Heart left ventricle (tissue), 16 donors: ENCODE measurements at regions not wholly inside any gene's neighbourhood (a gene's known extent, or its start where the extent isn't known, plus 50 kb on each side); places are given as distances from the start of the nearest gene placed in this dataset.

Experiments used
- ATAC-seq, 4 donors: fragments of 200-7000 bp; cut with Tn5 transposase; one replicate each; pipeline ENCODE4 v1.9.1; 2020 to 2022; ENCODE audit warnings: moderate library complexity in 4 of 4, mild to moderate bottlenecking in 3 of 4, moderate number of reproducible peaks in 1 of 4
- DNase-seq, 5 donors: peaks; one replicate each; pipeline ENCODE4 v3.0.0-alpha.2; 2020
- H3K27ac ChIP-seq, 12 donors: fragments of 200-600 bp; sonication (generic) in 4 of 12; one replicate each; pipeline versions ENCODE4 v1.5.0 to v1.8.0; 2016 to 2022; ENCODE audit warnings: mild to moderate bottlenecking in 2 of 12
- H3K27me3 ChIP-seq, 9 donors: fragments of 200-600 bp; sonication (generic) in 2 of 9; one replicate each; pipeline versions ENCODE4 v1.5.1 to v1.8.0; 2016 to 2022; ENCODE audit warnings: mild to moderate bottlenecking in 3 of 9
- H3K36me3 ChIP-seq, 9 donors: fragments of 200-600 bp; sonication (generic) in 2 of 9; one replicate each; pipeline versions ENCODE4 v1.5.0 to v1.8.0; 2018 to 2022; ENCODE audit warnings: mild to moderate bottlenecking in 2 of 9
- H3K4me1 ChIP-seq, 12 donors: fragments of 200-600 bp; sonication (generic) in 4 of 12; one replicate each; pipeline versions ENCODE4 v1.5.0 to v1.8.0; 2016 to 2022; ENCODE audit warnings: mild to moderate bottlenecking in 3 of 12
- H3K4me3 ChIP-seq, 12 donors: fragments of 200-600 bp; sonication (generic) in 4 of 12; one replicate each; pipeline versions ENCODE4 v1.5.0 to v1.8.0; 2017 to 2022; ENCODE audit warnings: mild to moderate bottlenecking in 9 of 12, moderate library complexity in 4 of 12
- H3K9me3 ChIP-seq, 12 donors: fragments of 200-600 bp; sonication (generic) in 4 of 12; one replicate each; pipeline versions ENCODE4 v1.5.0 to v1.8.0; 2016 to 2022; ENCODE audit warnings: mild to moderate bottlenecking in 1 of 12
- POLR2A ChIP-seq, 2 donors: fragments of 450-650 bp; IDR thresholded peaks; one replicate each; pipeline ENCODE4 v1.6.1; 2017; ENCODE audit warnings: antibody characterized with exemption in 2 of 2, mild to moderate bottlenecking in 2 of 2, moderate library complexity in 2 of 2
- WGBS, 4 donors: extraction: QIAGEN DNeasy Blood & Tissue Kit in 2 of 4; methylation state at CpG; one replicate each; pipeline versions ENCODE4 v1.1.5 to v1.1.7; 2013 to 2018; 5-methylcytosine and 5-hydroxymethylcytosine counted together
- intact Hi-C, 10 donors: fragments of 100-400 bp; cut with DNase I; formaldehyde crosslinking; loops; one replicate each; pipeline versions ENCODE4 v1.11.1 to v1.14.2; 2022
- TF ChIP-seq, protein P1 (sequence below), 12 donors: fragments of 200-600 bp; sonication (generic) in 4 of 12; IDR thresholded peaks; one replicate each; pipeline versions ENCODE4 v1.5.0 to v1.8.0; 2018 to 2022; ENCODE audit warnings: antibody characterized with exemption in 12 of 12, mild to moderate bottlenecking in 5 of 12
- donor health status: ischemic (EF 13 %, LVEDD 7.1; RV severe dilation, severe dysfunction).
- donor health status: healthy with polysubstance abuse.
- donor health status: DM: no; HTN: yes; CAD: no.
- donor health status: DM: no; HTN: no; CAD: no.
- donor health status: ischemic (EF 25% LVEDD 6.9; RV normal size, moderate dysfunction).
- donor health status: ischemic (EF 25% LVEDD 5.7; RV mildly dilated, moderate dysfunction).
- donor health status: healthy.
- donor health status: DM: yes; HTN: yes; CAD: no.
- donor health status: ischemic (EF 35%, LVEDD 5.7; RV mildly dilated, moderate dysfunction).
- donor health status: nonischemic (EF 11% LVEDD 7.7; RV severe dilation, severe dysfunction).
- donor health status: DM: yes; HTN: yes; CAD: no.
- donor health status: PGD.
- donor health status: ischemic (EF 29% LVEDD 5.4; RV normal size, mild dysfunction).
- donor health status: nonischemic (EF 23%, LVEDD 6.1; RV moderate dilation, normal function).

DNA sequence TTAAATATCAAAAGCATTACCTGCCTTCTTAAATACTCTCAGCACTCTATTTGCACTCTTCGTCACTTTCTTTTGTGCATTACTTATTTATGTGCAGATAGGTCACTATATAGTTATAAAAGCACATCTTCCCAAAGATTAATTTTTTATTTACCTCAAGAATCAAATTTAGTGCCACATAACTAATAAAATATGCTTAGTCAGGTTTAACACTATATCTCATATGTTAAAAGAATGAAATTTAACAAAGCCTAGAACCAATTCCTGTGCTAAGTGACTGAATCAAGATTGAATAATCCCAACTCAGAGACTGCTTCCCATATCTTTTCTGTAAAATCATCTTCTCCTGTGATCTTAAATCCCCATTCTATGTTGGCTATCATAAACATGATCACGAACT, 957.5 kb upstream of the NXPH2 start:
- Histone ChIP-seq H3K9me3 (peaks cover 0 to 3% (median 0%) of the 10 kb centered on the region in 12 donors), H3K27me3 (no peaks in the 10 kb centered on the region), H3K27ac (no peak overlapping the region), H3K4me3 (no peak overlapping the region), H3K4me1 (no peaks in the 10 kb centered on the region), H3K36me3 (no peaks in the 10 kb centered on the region)
- intact Hi-C loops, result no loop called here
- no peak for DNase-seq
- no peak for ATAC-seq
- WGBS, 4 donors, result 72 to 78% (median 73%) methylated on average over 2 of the region's 2 CpGs
- TF ChIP-seq POLR2A (IDR thresholded peaks at IDR 0.05), result no peak
- TF ChIP-seq, protein P1, sequence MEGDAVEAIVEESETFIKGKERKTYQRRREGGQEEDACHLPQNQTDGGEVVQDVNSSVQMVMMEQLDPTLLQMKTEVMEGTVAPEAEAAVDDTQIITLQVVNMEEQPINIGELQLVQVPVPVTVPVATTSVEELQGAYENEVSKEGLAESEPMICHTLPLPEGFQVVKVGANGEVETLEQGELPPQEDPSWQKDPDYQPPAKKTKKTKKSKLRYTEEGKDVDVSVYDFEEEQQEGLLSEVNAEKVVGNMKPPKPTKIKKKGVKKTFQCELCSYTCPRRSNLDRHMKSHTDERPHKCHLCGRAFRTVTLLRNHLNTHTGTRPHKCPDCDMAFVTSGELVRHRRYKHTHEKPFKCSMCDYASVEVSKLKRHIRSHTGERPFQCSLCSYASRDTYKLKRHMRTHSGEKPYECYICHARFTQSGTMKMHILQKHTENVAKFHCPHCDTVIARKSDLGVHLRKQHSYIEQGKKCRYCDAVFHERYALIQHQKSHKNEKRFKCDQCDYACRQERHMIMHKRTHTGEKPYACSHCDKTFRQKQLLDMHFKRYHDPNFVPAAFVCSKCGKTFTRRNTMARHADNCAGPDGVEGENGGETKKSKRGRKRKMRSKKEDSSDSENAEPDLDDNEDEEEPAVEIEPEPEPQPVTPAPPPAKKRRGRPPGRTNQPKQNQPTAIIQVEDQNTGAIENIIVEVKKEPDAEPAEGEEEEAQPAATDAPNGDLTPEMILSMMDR (IDR thresholded peaks at IDR 0.05), result no peak

DNA sequence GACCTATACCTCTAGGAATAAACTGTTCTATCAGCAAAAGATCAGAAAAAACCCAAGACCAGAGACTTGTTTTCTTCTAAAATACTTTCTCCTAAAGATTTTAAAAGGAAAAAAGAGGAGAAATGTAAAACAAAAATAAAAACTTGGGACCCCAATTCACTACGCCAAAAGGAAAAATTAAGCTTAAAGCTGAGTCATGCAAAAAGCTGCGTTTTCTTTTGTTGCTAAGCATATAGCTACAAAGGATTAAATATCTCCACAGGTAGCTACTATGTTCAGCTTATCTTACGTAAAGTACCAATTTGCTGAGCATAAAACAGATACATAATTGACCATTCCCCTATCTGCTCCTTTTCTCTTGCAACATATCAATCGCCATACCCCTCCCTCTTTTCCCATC, 950.0 kb upstream of the NXPH2 start:
- intact Hi-C loops, result no loop called here
- DNase-seq (no peak), ATAC-seq (no peak)
- Histone ChIP-seq H3K4me1 (no peaks in the 10 kb centered on the region), H3K36me3 (no peaks in the 10 kb centered on the region), H3K4me3 (no peak overlapping the region), H3K27ac (no peak overlapping the region), H3K9me3 (no peaks in the 10 kb centered on the region), H3K27me3 (no peaks in the 10 kb centered on the region)
- TF ChIP-seq, protein P1 (IDR thresholded peaks at IDR 0.05), result no peak
- no peak for TF ChIP-seq POLR2A (IDR thresholded peaks at IDR 0.05)
- 82 to 86% (median 83%) methylated on average over 4 of the region's 4 CpGs for WGBS, 4 donors

DNA sequence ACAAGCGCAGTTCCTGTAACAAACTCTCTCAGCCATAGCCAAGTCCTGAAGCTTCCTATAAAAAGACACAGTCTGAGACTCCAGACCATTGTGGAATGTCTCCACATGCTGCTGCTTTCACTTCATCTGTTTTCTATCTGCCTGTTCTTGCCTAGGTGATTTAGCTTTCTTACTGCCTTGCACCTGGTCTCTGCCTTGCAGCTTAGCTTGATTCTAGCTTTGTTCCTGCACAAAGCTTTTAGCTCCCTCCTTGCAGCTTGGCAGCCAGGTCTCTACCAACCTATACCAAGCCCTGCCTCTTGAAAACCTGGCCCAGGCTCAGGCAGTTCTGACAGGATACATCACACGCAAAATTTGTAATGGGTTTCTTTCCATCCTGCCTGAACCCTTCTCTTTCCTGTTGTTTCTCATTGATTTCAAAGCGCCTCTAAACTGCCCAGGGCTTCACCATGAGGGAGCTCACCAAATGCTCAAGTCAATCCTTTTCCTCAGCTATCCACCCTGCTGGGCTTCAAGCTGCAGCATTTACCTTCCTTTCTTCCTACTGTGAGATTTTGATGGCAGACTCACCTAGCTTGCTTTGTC, 941.3 kb upstream of the NXPH2 start:
- TF ChIP-seq, protein P1 (IDR thresholded peaks at IDR 0.05), result no peak
- no peak for TF ChIP-seq POLR2A (IDR thresholded peaks at IDR 0.05)
- Histone ChIP-seq H3K36me3 (no peaks in the 10 kb centered on the region), H3K9me3 (peaks cover 0 to 4% (median 0%) of the 10 kb centered on the region in 12 donors), H3K27ac (no peak overlapping the region), H3K4me3 (no peak overlapping the region), H3K4me1 (no peaks in the 10 kb centered on the region), H3K27me3 (no peaks in the 10 kb centered on the region)
- DNase-seq, result no peak
- WGBS, 4 donors, result 44 to 56% (median 52%) methylated on average over 3 of the region's 3 CpGs
- ATAC-seq, result no peak
- intact Hi-C loops, result loop anchor here in 2 of 10 donors (10.0 kb wide), 2 partner anchors 57 to 583 kb away; no protein-coding TSS in a partner anchor

DNA sequence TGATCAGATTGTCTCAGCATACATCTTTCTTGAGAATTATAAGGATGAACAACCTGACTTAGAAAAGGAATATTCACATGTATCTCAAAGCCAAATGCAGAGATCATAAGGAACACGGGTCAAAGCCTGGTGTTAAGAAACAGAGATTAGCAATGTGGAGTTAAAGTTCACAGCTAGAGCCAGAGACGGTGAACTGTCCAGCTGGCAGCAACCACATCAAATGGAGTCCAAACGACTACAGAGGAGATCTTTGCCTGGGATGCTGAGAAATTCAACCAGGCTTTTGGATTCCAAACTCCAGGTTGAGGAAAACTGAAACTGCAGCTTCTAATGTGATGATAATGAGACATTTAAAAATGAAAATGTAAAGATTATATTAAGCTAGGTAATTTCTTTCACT, 939.9 kb upstream of the NXPH2 start:
- TF ChIP-seq, protein P1 (IDR thresholded peaks at IDR 0.05), result no peak
- TF ChIP-seq POLR2A (IDR thresholded peaks at IDR 0.05), result no peak
- WGBS, 4 donors, result 26 to 53% (median 38%) methylated on average over 3 of the region's 3 CpGs
- Histone ChIP-seq H3K36me3 (no peaks in the 10 kb centered on the region), H3K27me3 (no peaks in the 10 kb centered on the region), H3K4me3 (no peak overlapping the region), H3K27ac (no peak overlapping the region), H3K4me1 (no peaks in the 10 kb centered on the region), H3K9me3 (peaks cover 0 to 4% (median 0%) of the 10 kb centered on the region in 12 donors)
- DNase-seq (no peak), ATAC-seq (no peak)
- intact Hi-C loops, result loop anchor here in 2 of 10 donors (10.0 kb wide), 2 partner anchors 55 to 585 kb away; no protein-coding TSS in a partner anchor
